Stimulated activated CD4-positive, alpha-beta T cell treated with anti-CD3 and anti-CD28 coated beads, Interleukin-2, amount 100 ng/mL, for 48 hours (primary cell): ENCODE measurements at regions not wholly inside any gene's neighbourhood (a gene's known extent, or its start where the extent isn't known, plus 50 kb on each side); places are given as distances from the start of the nearest gene placed in this dataset.
A peak's percentile ranks its signal among the peaks of the same experiment; 100 is the strongest.

Source experiments
- DNase-seq, 2 donors: peaks; one replicate each; pipeline ENCODE4 v3.0.0-alpha.2; 2020

GRCh38 chr5:8870349-8870958 lies 675.4 kb downstream of the SEMA5A start:
- DNase-seq = no peak

GRCh38 chr5:8870959-8871355 lies 674.9 kb downstream of the SEMA5A start:
- no peak for DNase-seq

- no peak for DNase-seq
Observed at GRCh38 chr5:8871446-8871845, 674.4 kb downstream of the SEMA5A start.

GRCh38 chr5:8875722-8876121 lies 670.2 kb downstream of the SEMA5A start:
- no peak for DNase-seq

GRCh38 chr5:8879248-8879647 lies 666.6 kb downstream of the SEMA5A start:
- no peak for DNase-seq

GRCh38 chr5:8884029-8884428 lies 661.8 kb downstream of the SEMA5A start:
- no peak for DNase-seq

- no peak for DNase-seq
Observed at GRCh38 chr5:8892926-8893325, 652.9 kb downstream of the SEMA5A start.

GRCh38 chr5:8894031-8894430 lies 651.8 kb downstream of the SEMA5A start:
- no peak for DNase-seq

- no peak for DNase-seq
Observed at GRCh38 chr5:8895062-8895461, 650.8 kb downstream of the SEMA5A start.

GRCh38 chr5:8895599-8895998 lies 650.3 kb downstream of the SEMA5A start:
- no peak for DNase-seq

- no peak for DNase-seq
Observed at GRCh38 chr5:8897316-8897715, 648.6 kb downstream of the SEMA5A start.

GRCh38 chr5:8905021-8905420 lies 640.9 kb downstream of the SEMA5A start:
- DNase-seq = no peak

GRCh38 chr5:8906303-8906967 lies 639.4 kb downstream of the SEMA5A start:
- no peak for DNase-seq

- DNase-seq = no peak
Observed at GRCh38 chr5:8907168-8907868, 638.6 kb downstream of the SEMA5A start.

GRCh38 chr5:8908055-8908683 lies 637.7 kb downstream of the SEMA5A start:
- peak; percentile 13 to 20 for DNase-seq

- DNase-seq = no peak
Observed at GRCh38 chr5:8912106-8912505, 633.8 kb downstream of the SEMA5A start.

GRCh38 chr5:8913522-8913921 lies 632.4 kb downstream of the SEMA5A start:
- no peak for DNase-seq

GRCh38 chr5:8919096-8919495 lies 626.8 kb downstream of the SEMA5A start:
- DNase-seq = no peak

GRCh38 chr5:8923526-8923925 lies 622.3 kb downstream of the SEMA5A start:
- DNase-seq = no peak

GRCh38 chr5:8924054-8924793 lies 621.7 kb downstream of the SEMA5A start:
- no peak for DNase-seq

- no peak for DNase-seq
Observed at GRCh38 chr5:8930021-8930420, 615.9 kb downstream of the SEMA5A start.

- no peak for DNase-seq
Observed at GRCh38 chr5:8934455-8934854, 611.4 kb downstream of the SEMA5A start.

- DNase-seq = no peak
Observed at GRCh38 chr5:8940934-8941333, 604.9 kb downstream of the SEMA5A start.
